GM18907 (cell line): ENCODE measurements at regions not wholly inside any gene's neighbourhood (a gene's known extent, or its start where the extent isn't known, plus 50 kb on each side); places are given as distances from the start of the nearest gene placed in this dataset.
A peak's percentile ranks its signal among the peaks of the same experiment; 100 is the strongest.

Experiments
- ATAC-seq: cut with Tn5 transposase; IDR thresholded peaks from one replicate; pipeline ENCODE4 v1.9.1; 2021; ENCODE audit warnings: mild to moderate bottlenecking, moderate library complexity; ENCODE audit not compliant: unreplicated experiment

DNA sequence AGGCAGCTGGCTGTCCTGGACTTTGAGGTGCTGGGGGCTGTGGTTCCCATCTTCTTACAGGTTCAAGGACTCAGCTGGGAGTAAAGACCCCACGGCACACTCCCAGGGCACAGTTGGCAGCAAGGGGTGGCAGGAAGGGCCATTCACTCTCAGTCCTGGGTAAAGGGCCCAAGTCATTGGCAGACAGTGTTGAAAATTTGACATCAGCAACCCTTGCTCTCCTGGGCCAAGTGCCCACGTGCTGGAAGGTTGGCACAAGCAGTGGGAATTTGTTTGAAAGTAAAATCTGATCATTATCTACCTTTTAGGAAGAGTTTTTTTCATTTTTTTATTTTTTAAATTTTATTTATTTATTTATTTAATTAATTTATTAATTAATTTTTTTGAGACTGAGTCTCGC is 241.6 kb upstream of the MKI67 start:
- no peak for ATAC-seq

DNA sequence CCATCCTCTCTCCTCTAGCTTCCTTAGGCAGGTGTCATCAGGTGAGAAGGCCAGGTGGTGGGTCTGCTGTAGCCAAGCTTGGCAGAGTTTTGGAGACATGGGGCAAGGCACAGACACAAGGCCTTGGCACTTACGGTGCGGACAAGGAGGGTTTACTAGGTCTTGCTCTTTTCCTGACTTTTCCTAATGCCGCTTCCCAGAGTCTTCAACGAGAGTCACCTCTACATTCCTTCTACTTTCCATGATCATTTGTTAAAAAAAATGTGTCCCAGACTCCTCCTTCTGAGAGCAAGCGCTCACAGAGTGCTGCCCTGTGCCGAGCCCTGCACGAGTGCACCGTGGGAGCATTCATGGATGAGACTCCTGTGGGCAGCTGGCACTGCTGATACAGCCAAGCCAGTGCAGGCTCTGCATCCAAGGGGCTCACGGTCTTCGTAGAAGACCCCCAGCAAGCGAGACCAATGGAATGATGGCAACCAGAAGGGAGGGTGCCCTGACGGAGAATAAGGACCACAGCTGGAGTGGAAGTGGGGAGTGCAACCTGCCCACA is 243.0 kb upstream of the MKI67 start:
- ATAC-seq, result no peak

- ATAC-seq, result peak; percentile 94
Observed at GRCh38 chr10:128373071-128373749, 247.0 kb upstream of the MKI67 start.

- ATAC-seq, result no peak
Observed at GRCh38 chr10:128373831-128374230, 247.6 kb upstream of the MKI67 start.

GRCh38 chr10:128375171-128375570 is 248.9 kb upstream of the MKI67 start:
- no peak for ATAC-seq

- ATAC-seq, result no peak
Observed at GRCh38 chr10:128377364-128377987, 251.3 kb upstream of the MKI67 start.

GRCh38 chr10:128377988-128378387 is 251.8 kb upstream of the MKI67 start:
- no peak for ATAC-seq

DNA sequence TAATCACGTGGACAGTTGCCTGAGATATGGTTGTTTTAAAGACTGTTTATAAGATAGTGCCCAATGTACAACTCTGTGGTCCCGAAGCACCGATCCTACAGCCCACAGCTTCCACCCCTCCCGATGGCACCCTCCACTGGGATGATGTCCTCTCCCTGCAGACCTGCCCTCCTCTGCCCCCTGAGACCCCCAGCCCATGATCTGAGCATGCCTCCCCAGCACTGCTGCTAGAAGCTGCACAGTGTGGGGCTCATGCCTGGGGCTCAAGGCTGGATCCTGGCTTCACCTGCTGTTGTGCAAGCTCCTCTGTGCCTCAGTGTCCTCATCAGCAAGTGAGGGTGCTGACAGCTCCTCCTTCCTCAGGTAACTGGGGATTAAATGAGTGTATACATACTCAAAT is 254.7 kb upstream of the MKI67 start:
- no peak for ATAC-seq

GRCh38 chr10:128382225-128382624 is 256.0 kb upstream of the MKI67 start:
- ATAC-seq, result no peak

DNA sequence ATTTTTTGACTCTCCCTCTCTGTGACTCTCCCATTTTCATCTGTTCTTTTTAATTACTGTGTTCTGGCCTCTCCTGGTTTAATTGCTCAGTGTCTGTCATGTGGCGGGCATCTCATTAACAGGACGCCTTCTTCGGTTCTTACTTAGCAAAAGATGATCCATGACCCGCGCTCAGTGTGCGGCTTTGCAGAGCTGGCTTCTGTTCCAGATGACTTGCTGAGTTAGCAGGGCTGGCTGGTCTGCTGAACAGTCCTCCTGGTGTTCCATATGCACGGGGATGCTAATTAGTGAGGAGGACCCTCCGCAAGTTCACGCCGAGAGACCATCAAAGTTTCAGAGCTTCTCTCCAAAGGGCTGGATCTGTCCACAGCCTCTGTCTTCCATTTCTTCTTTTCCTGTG is 258.6 kb upstream of the MKI67 start:
- no peak for ATAC-seq

GRCh38 chr10:128386231-128386630 is 260.0 kb upstream of the MKI67 start:
- ATAC-seq, result no peak

GRCh38 chr10:128386816-128387604 is 260.8 kb upstream of the MKI67 start:
- ATAC-seq, result no peak

- no peak for ATAC-seq
Observed at GRCh38 chr10:128390596-128390995, 264.4 kb upstream of the MKI67 start.

GRCh38 chr10:128393546-128393945 is 267.3 kb upstream of the MKI67 start:
- ATAC-seq, result no peak

GRCh38 chr10:128398118-128398517 is 271.9 kb upstream of the MKI67 start:
- no peak for ATAC-seq

GRCh38 chr10:128398999-128399398 is 272.8 kb upstream of the MKI67 start:
- no peak for ATAC-seq

- ATAC-seq, result no peak
Observed at GRCh38 chr10:128400564-128400963, 274.3 kb upstream of the MKI67 start.

DNA sequence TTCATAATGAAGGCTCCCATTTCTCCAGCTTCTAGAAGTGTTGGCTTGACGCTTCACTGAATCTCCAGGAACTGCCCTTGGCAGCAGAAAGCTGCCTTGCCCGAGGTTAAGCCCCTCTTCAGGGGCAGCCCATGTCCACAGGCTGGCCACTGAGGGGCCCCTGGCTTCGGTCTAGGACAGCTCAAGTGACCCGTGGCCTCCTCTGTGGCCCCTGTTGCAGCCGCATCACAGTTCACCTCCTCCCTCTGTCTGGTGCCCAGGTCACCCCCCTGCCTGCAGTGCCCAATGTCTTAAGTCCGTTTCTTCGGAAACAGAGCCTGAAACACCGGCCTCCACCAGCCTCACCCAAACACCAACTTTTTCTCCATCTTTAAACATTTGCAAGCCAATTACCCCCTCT is 279.2 kb upstream of the MKI67 start:
- no peak for ATAC-seq

- no peak for ATAC-seq
Observed at GRCh38 chr10:128411643-128412042, 285.4 kb upstream of the MKI67 start.

DNA sequence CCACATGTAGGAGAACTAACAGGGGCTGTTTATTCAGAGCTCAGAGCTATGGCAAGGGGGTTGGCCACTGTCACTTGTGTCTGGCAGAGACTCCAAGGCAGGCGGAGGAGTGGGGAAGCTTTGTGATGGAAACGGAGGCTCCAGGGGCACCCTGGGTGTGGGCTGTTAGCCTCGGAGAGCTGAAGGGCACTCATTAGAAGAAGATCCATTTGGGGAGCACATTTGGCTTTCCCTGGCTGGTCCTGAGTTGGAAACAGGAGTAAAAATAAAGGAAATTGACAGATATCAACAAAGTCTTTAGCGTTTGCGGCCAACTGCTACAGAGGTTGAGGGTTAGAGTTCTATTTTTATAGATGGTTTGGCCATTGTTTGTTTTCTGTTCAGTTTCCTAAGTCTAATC is 288.3 kb upstream of the MKI67 start:
- no peak for ATAC-seq

- ATAC-seq, result no peak
Observed at GRCh38 chr10:128416231-128416630, 290.0 kb upstream of the MKI67 start.

DNA sequence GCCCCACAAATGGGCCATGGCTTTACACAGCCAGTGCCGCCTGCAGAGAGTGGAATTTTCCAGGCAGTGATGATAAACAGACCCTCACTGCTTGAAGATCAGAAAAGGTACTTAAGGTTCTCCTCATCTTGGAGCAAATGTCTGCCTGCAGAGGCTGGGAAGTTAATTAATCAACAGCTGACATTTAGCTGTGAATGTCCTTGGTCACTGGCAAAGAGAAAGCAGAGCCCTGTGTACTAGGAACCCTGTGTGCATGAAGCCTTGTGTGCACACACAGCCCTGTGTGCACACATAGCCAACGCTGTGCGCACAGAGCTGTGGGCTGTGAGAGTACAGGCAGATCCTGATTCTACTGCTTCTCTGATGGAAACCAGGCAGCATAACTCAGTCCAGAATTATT is 291.6 kb upstream of the MKI67 start:
- ATAC-seq, result no peak
